Panc1 (cell line): ENCODE measurements at regions not wholly inside any gene's neighbourhood (a gene's known extent, or its start where the extent isn't known, plus 50 kb on each side); places are given as distances from the start of the nearest gene placed in this dataset.

Experiments
- ATAC-seq: fragments of 200-7000 bp; cut with Tn5 transposase; 2 replicates; pipeline ENCODE4 v1.9.1; 2020; ENCODE audit warnings: mild to moderate bottlenecking, moderate library complexity
- BruUV-seq: library from RNA; stranded (reverse); fragments of 400-500 nt; replicated peaks from 2 replicates; lab custom pipeline; 2021; lab: Mats Ljungman, UMichigan
- CTCF ChIA-PET: fragments of 300-600 bp; sonication (Branson Sonifier 250); formaldehyde crosslinking; loops from one replicate; lab custom pipeline; 2022; ENCODE audit warnings: antibody characterized with exemption; lab: Charles Lee
- POLR2A ChIA-PET: fragments of 300-600 bp; sonication (Branson Sonifier 250); formaldehyde crosslinking; loops from one replicate; lab custom pipeline; 2022; ENCODE audit warnings: antibody characterized with exemption; lab: Charles Lee
- DNase-seq: peaks from one replicate; pipeline ENCODE4 v3.0.0-alpha.2; 2010; ENCODE audit warnings: low read depth, low spot score
- H3K27ac ChIP-seq: 2 replicates; pipeline ENCODE4 v1.5.1; 2011; ENCODE audit warnings: mild to moderate bottlenecking, low read length, inconsistent platforms
- H3K27me3 ChIP-seq: fragments of 200-500 bp; sonication (Bioruptor generic); 2 replicates; pipeline ENCODE4 v1.6.0; 2014; ENCODE audit warnings: low read length, inconsistent platforms; ENCODE audit not compliant: control insufficient read depth, insufficient read depth
- H3K36me3 ChIP-seq: fragments of 200-500 bp; sonication (Bioruptor generic); 2 replicates; pipeline ENCODE4 v1.5.1; 2014; ENCODE audit warnings: inconsistent platforms, mild to moderate bottlenecking, low read length, moderate library complexity; ENCODE audit not compliant: control insufficient read depth, insufficient read depth
- H3K4me1 ChIP-seq: 2 replicates; pipeline ENCODE4 v1.5.1; 2011; ENCODE audit warnings: inconsistent platforms, mild to moderate bottlenecking, low read length, moderate library complexity; ENCODE audit not compliant: control insufficient read depth, insufficient read depth
- H3K4me3 ChIP-seq, 2 experiments: 2 replicates each; pipeline ENCODE4 v1.5.1; 2011 to 2012; ENCODE audit warnings: low read depth in 2 of 2, low read length in 2 of 2, mild to moderate bottlenecking in 2 of 2, inconsistent platforms in 1 of 2, moderate library complexity in 1 of 2
- H3K9me3 ChIP-seq: fragments of 200-500 bp; sonication (Bioruptor generic); 2 replicates; pipeline ENCODE4 v1.5.1; 2014; ENCODE audit warnings: low read depth, mild to moderate bottlenecking, inconsistent platforms, low read length, moderate library complexity; ENCODE audit not compliant: control insufficient read depth, insufficient read depth
- POLR2AphosphoS5 ChIP-seq: IDR thresholded peaks from 2 replicates; pipeline ENCODE4 v1.6.1; 2012; ENCODE audit warnings: mild to moderate bottlenecking, low read depth, low read length, moderate library complexity
- SIN3A ChIP-seq: IDR thresholded peaks from 2 replicates; pipeline ENCODE4 v1.6.1; 2012; ENCODE audit warnings: low read depth, mild to moderate bottlenecking, low read length, moderate library complexity, borderline replicate concordance; ENCODE audit not compliant: insufficient read depth
- TCF7L2 ChIP-seq: IDR thresholded peaks from 2 replicates; pipeline ENCODE4 v1.6.1; 2011; ENCODE audit warnings: mild to moderate bottlenecking, low read depth, low read length, inconsistent platforms
- in situ Hi-C: cut with HindIII; loops from 2 replicates; pipeline ENCODE4 v1.10.0; 2016; ENCODE audit warnings: low sequenced_read_pairs, low pct_unique_long_range_greater_than_20kb
- intact Hi-C: fragments of 100-400 bp; cut with micrococcal nuclease; formaldehyde crosslinking; loops from one replicate; pipeline ENCODE4 v1.10.0; 2022; ENCODE audit not compliant: unreplicated experiment
- TF ChIP-seq, protein P1 (sequence below): fragments of 450-650 bp; IDR thresholded peaks from 2 replicates; pipeline ENCODE4 v1.5.1; 2017; ENCODE audit warnings: mild to moderate bottlenecking
- TF ChIP-seq, protein P2 (sequence below), 2 experiments: IDR thresholded peaks; 2 replicates each; pipeline ENCODE4 v1.6.1; 2011 to 2012; ENCODE audit warnings: low read depth in 2 of 2, control low read depth in 1 of 2, low read length in 1 of 2, mild to moderate bottlenecking in 1 of 2, moderate library complexity in 1 of 2; ENCODE audit not compliant: insufficient read depth in 1 of 2

DNA sequence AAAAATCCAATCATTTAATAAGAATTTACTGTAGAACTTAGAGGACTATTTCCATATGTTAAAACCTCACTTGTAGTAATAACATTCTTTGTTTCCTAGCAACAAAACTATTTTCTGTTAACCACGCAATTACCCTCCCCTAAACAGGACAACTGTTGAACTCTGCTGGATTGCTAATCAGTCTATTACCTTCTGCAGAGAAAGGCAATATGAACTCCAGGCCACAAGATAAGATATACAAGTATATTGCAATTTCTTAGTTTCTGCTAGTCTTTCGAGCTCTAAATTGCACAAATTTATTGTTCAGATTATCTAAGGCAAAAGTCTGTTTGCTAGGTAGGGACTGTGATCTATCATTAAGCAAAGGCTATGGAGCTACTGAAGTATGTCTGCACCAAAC, 920.1 kb upstream of the LRRN3 start:
- BruUV-seq, result no TSS peak
- ATAC-seq (no peak), DNase-seq (no peak)
- intact Hi-C loops (no loop called here), in situ Hi-C loops (no loop called here)
- Histone ChIP-seq H3K4me1 (no peaks in the 10 kb centered on the region), H3K27ac (no peak overlapping the region), H3K4me3 (no peak overlapping the region), H3K9me3 (no peaks in the 10 kb centered on the region), H3K36me3 (no peaks in the 10 kb centered on the region), H3K27me3 (no peaks in the 10 kb centered on the region)
- POLR2A ChIA-PET, result no interaction called here
- CTCF ChIA-PET, result no interaction called here
- no peak for TF ChIP-seq TCF7L2
- TF ChIP-seq, protein P1, sequence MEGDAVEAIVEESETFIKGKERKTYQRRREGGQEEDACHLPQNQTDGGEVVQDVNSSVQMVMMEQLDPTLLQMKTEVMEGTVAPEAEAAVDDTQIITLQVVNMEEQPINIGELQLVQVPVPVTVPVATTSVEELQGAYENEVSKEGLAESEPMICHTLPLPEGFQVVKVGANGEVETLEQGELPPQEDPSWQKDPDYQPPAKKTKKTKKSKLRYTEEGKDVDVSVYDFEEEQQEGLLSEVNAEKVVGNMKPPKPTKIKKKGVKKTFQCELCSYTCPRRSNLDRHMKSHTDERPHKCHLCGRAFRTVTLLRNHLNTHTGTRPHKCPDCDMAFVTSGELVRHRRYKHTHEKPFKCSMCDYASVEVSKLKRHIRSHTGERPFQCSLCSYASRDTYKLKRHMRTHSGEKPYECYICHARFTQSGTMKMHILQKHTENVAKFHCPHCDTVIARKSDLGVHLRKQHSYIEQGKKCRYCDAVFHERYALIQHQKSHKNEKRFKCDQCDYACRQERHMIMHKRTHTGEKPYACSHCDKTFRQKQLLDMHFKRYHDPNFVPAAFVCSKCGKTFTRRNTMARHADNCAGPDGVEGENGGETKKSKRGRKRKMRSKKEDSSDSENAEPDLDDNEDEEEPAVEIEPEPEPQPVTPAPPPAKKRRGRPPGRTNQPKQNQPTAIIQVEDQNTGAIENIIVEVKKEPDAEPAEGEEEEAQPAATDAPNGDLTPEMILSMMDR, result no peak
- no peak for TF ChIP-seq POLR2AphosphoS5
- no peak for TF ChIP-seq SIN3A
- TF ChIP-seq, protein P2, sequence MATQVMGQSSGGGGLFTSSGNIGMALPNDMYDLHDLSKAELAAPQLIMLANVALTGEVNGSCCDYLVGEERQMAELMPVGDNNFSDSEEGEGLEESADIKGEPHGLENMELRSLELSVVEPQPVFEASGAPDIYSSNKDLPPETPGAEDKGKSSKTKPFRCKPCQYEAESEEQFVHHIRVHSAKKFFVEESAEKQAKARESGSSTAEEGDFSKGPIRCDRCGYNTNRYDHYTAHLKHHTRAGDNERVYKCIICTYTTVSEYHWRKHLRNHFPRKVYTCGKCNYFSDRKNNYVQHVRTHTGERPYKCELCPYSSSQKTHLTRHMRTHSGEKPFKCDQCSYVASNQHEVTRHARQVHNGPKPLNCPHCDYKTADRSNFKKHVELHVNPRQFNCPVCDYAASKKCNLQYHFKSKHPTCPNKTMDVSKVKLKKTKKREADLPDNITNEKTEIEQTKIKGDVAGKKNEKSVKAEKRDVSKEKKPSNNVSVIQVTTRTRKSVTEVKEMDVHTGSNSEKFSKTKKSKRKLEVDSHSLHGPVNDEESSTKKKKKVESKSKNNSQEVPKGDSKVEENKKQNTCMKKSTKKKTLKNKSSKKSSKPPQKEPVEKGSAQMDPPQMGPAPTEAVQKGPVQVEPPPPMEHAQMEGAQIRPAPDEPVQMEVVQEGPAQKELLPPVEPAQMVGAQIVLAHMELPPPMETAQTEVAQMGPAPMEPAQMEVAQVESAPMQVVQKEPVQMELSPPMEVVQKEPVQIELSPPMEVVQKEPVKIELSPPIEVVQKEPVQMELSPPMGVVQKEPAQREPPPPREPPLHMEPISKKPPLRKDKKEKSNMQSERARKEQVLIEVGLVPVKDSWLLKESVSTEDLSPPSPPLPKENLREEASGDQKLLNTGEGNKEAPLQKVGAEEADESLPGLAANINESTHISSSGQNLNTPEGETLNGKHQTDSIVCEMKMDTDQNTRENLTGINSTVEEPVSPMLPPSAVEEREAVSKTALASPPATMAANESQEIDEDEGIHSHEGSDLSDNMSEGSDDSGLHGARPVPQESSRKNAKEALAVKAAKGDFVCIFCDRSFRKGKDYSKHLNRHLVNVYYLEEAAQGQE (IDR thresholded peaks at IDR 0.05; ENCODE audit: insufficient read depth in 1 of 2, low read depth in 2 of 2, low read length in 1 of 2), result no peak

DNA sequence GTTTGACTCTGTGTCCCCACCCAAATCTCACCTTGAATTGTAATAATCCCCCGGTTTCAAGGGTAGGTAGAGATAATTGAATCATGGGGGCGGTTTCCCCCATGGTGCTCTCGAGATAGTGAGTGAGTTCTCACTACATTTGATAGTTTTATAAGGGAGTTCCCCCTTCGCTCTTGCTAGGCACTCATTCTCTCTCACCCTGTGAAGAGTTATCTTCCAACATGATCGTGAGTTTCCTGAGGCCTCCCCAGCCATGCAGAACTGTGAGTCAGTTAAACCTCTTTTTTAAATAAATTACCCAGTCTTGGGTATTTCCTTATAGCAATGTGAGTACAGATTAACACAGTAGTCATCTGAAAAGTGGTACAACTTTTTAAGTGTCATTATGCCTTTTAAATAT, 913.5 kb upstream of the LRRN3 start:
- TF ChIP-seq, protein P2 (IDR thresholded peaks at IDR 0.05; ENCODE audit: insufficient read depth in 1 of 2, low read depth in 2 of 2, low read length in 1 of 2), result no peak
- TF ChIP-seq POLR2AphosphoS5 (no peak), SIN3A (no peak), TCF7L2 (no peak)
- TF ChIP-seq, protein P1, result no peak
- Histone ChIP-seq H3K4me3 (no peak overlapping the region), H3K27ac (no peak overlapping the region), H3K27me3 (no peaks in the 10 kb centered on the region), H3K9me3 (no peaks in the 10 kb centered on the region), H3K36me3 (no peaks in the 10 kb centered on the region), H3K4me1 (no peaks in the 10 kb centered on the region)
- DNase-seq, result no peak
- no TSS peak for BruUV-seq
- ChIA-PET CTCF (no interaction called here), POLR2A (interaction anchor here (0.7 kb wide), 1 partner anchor 431 kb away, joined by 4 read pairs; no protein-coding TSS in a partner anchor)
- no peak for ATAC-seq
- in situ Hi-C loops (no loop called here), intact Hi-C loops (no loop called here)
